Endothelial cell of umbilical vein (primary cell): ENCODE measurements at regions not wholly inside any gene's neighbourhood (a gene's known extent, or its start where the extent isn't known, plus 50 kb on each side); places are given as distances from the start of the nearest gene placed in this dataset.

ENCODE experiments used
- JUN ChIP-seq: IDR thresholded peaks from 2 replicates; pipeline ENCODE4 v1.6.1; 2011; ENCODE audit warnings: borderline replicate concordance, low read depth; ENCODE audit not compliant: insufficient read length, insufficient read depth
- POLR2A ChIP-seq: IDR thresholded peaks from 2 replicates; pipeline ENCODE4 v1.6.1; 2012; ENCODE audit warnings: low read depth, mild to moderate bottlenecking, control low read depth, low read length

DNA sequence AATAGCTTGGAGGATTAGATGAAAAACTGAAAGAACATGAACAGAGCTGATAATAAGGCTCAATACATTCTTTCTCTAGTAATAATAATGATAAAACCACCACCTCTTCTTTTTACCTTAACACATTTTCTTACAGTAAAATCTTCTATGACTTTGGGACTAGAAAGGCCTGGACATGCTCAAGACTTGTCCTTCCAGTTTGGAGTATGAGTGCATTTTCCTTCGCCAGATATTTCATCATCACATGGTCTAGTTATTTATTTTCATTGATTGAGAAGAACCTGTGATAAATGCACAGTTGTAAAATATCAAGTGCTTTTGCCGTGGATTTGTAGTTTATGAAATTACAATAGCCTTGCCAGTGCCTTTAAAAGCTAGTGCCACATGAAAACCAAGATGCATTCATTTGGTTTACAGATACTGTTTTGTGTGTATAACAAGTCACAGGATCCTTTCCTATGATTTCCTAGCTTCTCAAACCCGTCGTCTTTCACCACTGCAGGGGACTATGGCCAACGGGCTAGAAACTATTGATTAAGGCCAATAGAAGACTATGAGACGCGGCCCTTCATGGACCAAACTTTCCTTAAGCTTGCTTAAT lies 200.2 kb upstream of the ZNF217 start:
- TF ChIP-seq POLR2A (no peak), JUN (no peak)
